ENCODE measurements at regions not wholly inside any gene's neighbourhood (a gene's known extent, or its start where the extent isn't known, plus 50 kb on each side); places are given as distances from the start of the nearest gene placed in this dataset.
A peak's percentile ranks its signal among the peaks of the same experiment; 100 is the strongest.

DNA sequence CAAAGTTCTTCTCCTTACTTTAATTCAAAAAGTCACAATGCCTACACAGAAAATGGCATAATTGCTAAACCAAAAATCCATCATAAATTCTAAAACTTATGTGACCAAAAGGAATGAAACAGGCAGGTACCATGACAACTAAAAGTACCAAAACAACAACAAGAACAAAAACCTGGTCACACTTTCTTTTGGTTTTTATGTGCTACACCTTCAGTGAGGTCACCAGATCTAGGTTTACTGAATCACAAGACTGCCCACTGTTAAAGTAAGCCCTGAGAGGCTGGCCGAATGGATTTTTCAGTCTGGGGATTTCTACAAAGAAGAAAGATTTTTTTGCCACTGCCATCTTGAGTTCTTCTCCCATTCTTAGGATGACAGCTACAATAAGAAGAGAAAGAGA, 583.0 kb upstream of the PKN2 start:
- Mint-ChIP-seq H3K9me3 (peaks cover 2% of the 10 kb centered on the region), H3K4me1 (no peaks in the 10 kb centered on the region), H3K27ac (no peak overlapping the region), H3K36me3 (no peaks in the 10 kb centered on the region), H3K4me3 (no peak overlapping the region)
- ATAC-seq (no peak), DNase-seq (ENCODE audit: low spot score in 2 of 2) (no peak)

DNA sequence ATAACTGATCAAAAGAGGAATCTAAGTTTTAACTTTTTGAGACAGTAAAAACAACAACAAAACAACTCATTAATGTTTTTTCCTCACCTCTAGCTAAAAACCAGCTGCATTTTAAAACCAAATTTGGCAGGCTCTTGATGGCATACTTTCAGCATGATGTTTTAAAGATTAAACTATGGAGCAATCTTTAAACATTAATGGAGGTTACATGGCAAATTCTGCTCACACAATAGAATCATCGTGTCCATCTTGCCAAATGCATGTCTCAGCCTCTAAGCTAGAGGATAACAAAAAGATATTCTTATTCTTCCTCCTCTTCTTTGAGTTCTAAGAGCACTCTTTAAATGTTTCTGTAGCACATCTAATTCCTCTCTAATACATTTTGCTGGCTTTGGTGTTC, 579.8 kb upstream of the PKN2 start:
- H3K36me3 Mint-ChIP-seq = no peaks in the 10 kb centered on the region
- H3K4me1 Mint-ChIP-seq = no peaks in the 10 kb centered on the region
- H3K27ac Mint-ChIP-seq = no peak overlapping the region
- H3K9me3 Mint-ChIP-seq = peaks cover 3% of the 10 kb centered on the region
- no peak overlapping the region for H3K4me3 Mint-ChIP-seq
- DNase-seq (ENCODE audit: low spot score in 2 of 2) = no peak
- ATAC-seq = no peak

DNA sequence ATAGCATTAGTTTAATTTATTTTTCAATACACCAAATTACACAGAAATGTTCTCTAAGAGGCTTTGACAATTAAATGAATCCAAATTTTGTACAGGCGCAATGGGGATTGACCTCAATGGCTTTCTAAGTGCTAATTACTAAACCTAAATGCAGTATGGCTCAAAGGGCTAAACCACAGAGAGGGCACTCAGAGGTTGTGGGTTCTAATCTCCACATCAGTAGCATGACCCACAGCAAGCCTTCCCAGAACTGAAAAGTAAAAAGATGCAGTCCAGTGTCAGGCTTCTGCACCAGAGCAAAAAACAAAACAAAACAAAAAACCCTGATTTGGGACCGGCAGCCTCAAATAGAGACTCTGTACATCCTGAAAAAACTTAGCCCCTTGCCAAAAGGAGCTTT, 579.2 kb upstream of the PKN2 start:
- no peaks in the 10 kb centered on the region for H3K4me1 Mint-ChIP-seq
- no peak overlapping the region for H3K27ac Mint-ChIP-seq
- no peak for DNase-seq (ENCODE audit: low spot score in 2 of 2)
- H3K36me3 Mint-ChIP-seq = no peaks in the 10 kb centered on the region
- no peak overlapping the region for H3K4me3 Mint-ChIP-seq
- peaks cover 3% of the 10 kb centered on the region for H3K9me3 Mint-ChIP-seq
- ATAC-seq = no peak

DNA sequence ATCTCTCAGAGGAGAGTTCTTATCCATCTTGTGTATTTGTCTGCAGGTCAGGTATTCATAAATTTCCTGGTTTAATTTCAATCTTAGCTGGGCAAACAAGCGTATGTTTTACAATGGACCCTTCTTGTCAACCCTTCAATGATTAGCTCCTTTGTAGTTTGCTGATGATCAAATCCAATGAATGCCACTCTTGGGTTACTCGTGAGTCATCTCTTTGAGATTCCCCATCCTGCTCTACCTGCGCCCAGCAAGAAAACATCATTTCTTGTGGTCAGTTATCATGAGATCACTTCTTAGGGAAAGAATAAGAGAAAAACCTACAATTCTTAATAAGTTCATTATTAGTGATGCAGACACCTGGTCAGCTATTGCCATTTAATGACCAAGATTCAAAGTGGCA, 572.3 kb upstream of the PKN2 start:
- Mint-ChIP-seq H3K36me3 (no peaks in the 10 kb centered on the region), H3K4me3 (no peak overlapping the region), H3K9me3 (no peaks in the 10 kb centered on the region), H3K27ac (no peak overlapping the region), H3K4me1 (no peaks in the 10 kb centered on the region)
- no peak for DNase-seq (ENCODE audit: low spot score in 2 of 2)
- no peak for ATAC-seq

DNA sequence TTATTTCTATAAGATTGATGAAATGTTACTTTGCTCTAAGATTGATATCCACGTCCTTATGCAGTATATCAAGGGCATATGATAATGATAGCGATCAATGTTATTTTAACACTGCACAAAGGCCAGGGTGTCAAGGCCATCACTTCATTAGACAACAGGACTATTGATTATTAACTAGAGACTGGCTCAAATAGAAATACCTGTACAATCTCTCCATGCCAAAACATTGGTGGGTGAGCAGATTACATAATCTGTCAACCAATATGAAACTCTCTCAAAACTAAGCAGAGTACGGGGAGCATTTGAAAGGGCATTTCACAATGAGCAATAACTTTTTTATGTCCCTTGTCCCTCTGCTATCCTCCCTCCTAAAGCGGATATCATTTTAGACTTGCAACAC, 566.5 kb upstream of the PKN2 start:
- Mint-ChIP-seq H3K27ac (no peak overlapping the region), H3K9me3 (no peaks in the 10 kb centered on the region), H3K4me3 (no peak overlapping the region), H3K4me1 (no peaks in the 10 kb centered on the region), H3K36me3 (no peaks in the 10 kb centered on the region)
- no peak for DNase-seq (ENCODE audit: low spot score in 2 of 2)
- ATAC-seq = no peak

DNA sequence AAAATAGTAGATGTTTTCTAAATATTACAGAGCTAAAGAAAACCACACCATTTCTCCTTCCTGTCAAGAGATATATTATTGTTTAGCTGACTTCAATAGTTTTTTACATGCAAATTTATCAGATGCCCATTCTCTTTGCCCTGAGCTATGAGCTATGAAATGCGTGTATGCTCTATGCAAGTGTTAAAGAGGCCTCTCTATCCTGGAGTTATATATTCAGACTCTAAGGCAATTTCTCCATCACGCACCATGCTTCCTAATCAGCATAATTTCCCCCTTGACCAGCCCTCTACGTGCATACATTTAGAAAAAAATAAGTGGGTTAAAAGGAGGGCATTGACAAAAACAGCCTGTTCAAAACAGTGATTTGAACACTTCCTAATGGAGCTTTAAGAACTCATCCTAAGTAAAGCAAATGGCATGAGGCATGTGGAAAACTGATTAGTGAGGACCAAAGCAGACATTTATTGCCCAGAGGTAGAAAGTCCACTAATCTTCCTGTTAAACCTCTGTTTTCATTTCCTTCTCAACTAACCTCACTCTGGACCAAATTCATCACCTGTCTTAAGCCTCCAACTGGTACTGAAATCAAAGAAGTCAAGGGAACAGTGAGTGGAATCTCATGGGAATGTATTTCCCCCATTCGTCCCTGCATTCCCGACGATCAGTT, 565.8 kb upstream of the PKN2 start:
- ATAC-seq = no peak
- DNase-seq (ENCODE audit: low spot score in 2 of 2) = no peak

DNA sequence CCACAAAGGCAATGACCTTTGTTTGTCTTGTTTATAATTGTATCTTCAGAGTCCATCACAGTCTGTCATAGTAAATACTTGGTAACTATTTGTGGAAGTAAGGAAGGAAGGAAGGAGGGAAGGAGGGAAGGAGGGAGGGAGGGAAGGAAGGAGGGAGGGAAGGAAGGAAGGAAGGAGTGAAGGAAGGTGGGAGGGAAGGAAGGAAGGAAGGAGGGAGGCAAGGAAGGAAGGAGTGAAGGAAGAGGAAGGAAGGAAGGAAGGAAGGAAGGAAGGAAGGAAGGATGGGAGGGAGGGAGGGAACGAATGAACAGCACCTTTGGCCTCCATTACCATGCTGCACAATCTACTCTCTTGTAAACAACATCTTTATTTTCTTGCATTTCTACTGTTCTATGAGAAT, 559.5 kb upstream of the PKN2 start:
- no peak overlapping the region for H3K4me3 Mint-ChIP-seq
- H3K4me1 Mint-ChIP-seq = no peaks in the 10 kb centered on the region
- no peaks in the 10 kb centered on the region for H3K36me3 Mint-ChIP-seq
- DNase-seq (ENCODE audit: low spot score in 2 of 2) (no peak), ATAC-seq (no peak)
- no peak overlapping the region for H3K27ac Mint-ChIP-seq
- H3K9me3 Mint-ChIP-seq = no peaks in the 10 kb centered on the region

More for the DNA sequence above, 565.8 kb upstream of the PKN2 start:
- no peaks in the 10 kb centered on the region for H3K9me3 Mint-ChIP-seq
- no peaks in the 10 kb centered on the region for H3K36me3 Mint-ChIP-seq
- no peaks in the 10 kb centered on the region for H3K4me1 Mint-ChIP-seq
- no peak overlapping the region for H3K4me3 Mint-ChIP-seq
- H3K27ac Mint-ChIP-seq = no peak overlapping the region

DNA sequence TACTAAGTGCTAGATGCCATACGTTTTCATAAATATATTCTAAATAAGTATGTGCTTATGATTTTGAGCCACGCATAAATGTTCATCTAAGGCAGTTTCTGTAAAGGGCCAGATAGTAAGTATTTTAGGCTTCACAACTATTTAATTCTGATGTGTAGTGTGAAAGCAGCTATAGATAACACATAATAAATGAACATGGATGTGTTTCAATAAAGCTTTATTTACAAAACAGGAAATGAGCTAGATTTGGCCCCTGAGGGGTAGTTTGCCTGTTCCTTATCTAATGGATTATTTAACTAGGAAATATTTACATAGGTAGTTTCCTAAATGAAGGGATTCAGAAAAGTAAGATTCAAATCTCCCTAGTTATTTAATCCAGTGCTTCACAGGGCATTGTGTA, 557.6 kb upstream of the PKN2 start:
- H3K4me1 Mint-ChIP-seq = no peaks in the 10 kb centered on the region
- H3K9me3 Mint-ChIP-seq = peaks cover 3% of the 10 kb centered on the region
- DNase-seq (ENCODE audit: low spot score in 2 of 2) (no peak), ATAC-seq (no peak)
- H3K36me3 Mint-ChIP-seq = no peaks in the 10 kb centered on the region
- H3K4me3 Mint-ChIP-seq = no peak overlapping the region
- no peak overlapping the region for H3K27ac Mint-ChIP-seq

DNA sequence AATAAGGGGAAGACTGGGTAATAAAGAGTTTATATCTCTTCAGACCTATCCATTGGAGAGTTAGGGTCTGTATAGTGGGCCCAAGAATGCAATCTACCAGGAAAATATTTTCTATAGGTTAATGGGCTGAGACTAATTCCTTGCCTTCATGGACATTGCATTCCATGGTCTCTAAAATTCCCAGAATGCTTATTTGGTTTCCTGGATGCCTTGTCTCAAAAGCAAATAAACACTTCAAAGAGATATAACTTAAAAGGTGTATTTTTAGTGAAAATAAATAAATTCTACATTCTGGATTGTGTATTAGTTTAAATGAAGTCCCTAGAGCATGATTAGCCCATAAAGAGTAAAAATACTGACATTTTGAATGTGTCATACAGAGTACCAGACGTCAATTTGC, 550.1 kb upstream of the PKN2 start:
- H3K36me3 Mint-ChIP-seq = no peaks in the 10 kb centered on the region
- no peaks in the 10 kb centered on the region for H3K4me1 Mint-ChIP-seq
- peaks cover 3% of the 10 kb centered on the region for H3K9me3 Mint-ChIP-seq
- no peak overlapping the region for H3K27ac Mint-ChIP-seq
- ATAC-seq (no peak), DNase-seq (ENCODE audit: low spot score in 2 of 2) (no peak)
- H3K4me3 Mint-ChIP-seq = no peak overlapping the region

DNA sequence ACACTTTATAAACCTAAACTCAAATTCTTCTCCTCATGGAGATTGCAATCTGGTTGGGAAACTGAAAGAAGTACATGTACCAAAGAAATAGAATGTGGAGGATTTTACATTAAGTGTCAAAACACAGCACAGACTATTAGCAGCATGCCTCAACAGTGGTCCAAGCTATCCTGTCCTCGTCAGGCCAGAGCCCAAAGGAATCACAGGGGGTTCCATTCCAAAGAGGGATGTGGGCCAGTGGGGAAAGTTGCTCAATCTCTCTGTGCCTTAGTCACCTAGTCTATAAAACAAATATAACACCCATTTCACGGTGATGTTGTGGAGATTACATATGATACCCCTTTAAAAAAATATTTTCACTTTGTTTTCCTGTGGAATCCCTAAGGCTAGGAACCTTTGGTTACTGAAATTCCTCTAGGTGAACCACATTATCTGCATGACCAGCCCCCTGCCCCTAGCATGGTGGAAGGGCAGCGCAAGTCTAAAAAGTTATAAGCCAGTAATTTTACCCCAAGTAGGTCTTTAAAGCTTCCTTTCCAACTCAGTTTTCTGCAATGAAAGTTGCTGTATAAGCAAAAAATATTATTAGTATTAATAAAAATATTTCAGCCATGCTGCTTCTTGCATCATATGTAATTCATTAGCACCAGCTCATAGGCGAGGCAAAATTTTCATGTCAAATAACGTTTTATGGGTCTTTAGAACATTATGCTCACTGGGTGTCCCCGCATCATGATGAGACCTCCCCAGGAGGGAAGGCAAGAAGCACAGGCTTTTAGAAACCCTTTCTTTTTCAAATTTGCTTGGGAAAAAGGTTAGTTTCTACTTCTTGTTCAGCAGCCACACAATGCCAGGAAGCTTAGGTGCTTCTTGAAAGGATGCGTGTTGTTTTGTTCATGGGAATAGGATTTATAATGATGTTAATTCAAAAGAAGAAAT, 548.8 kb upstream of the PKN2 start:
- DNase-seq (ENCODE audit: low spot score in 2 of 2) (no peak), ATAC-seq (no peak)
- H3K36me3 Mint-ChIP-seq = no peaks in the 10 kb centered on the region
- no peaks in the 10 kb centered on the region for H3K4me1 Mint-ChIP-seq
- no peak overlapping the region for H3K4me3 Mint-ChIP-seq
- peaks cover 3% of the 10 kb centered on the region for H3K9me3 Mint-ChIP-seq
- H3K27ac Mint-ChIP-seq = no peak overlapping the region

DNA sequence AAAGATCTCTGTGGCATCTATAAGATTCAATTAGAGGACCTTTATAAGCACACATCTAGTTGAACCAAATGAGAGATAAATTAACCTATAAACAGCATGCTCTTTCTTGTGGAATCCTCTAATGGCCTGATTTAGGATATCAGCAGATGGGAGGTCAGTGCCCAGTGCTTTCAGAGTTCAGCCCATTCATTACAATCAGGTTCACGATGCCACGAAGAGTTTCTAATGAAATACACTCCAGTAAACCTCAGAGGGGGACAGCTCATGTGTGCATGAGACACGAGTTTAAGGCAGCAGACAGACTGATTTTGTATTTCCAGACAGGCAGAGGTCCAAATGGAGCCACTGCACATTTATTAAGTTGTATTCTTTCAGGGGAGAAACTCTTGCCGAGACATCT, 544.4 kb upstream of the PKN2 start:
- Mint-ChIP-seq H3K36me3 (no peaks in the 10 kb centered on the region), H3K4me3 (no peak overlapping the region), H3K27ac (no peak overlapping the region), H3K4me1 (no peaks in the 10 kb centered on the region), H3K9me3 (no peaks in the 10 kb centered on the region)
- DNase-seq (ENCODE audit: low spot score in 2 of 2) (no peak), ATAC-seq (no peak)

DNA sequence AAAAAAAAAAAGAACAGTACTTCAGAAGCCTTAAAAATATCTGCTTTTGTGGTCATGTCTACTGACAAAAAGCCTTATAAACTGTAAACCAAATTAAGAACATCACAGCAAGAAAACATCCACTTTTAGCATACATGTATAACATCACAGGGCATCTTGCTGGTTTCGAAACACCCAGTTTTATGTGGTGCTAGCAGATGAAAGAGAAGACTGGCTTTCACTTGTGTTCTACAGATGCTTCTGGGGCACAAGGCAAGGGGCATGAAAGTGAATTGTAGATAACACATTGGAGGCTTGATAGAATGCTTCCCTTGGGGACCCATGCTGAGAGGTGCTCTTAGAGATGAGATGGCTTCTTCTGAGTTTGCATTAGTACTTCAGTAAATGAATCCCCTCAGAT, 543.7 kb upstream of the PKN2 start:
- ATAC-seq (no peak), DNase-seq (ENCODE audit: low spot score in 2 of 2) (no peak)
- H3K9me3 Mint-ChIP-seq = peaks cover 4% of the 10 kb centered on the region
- no peaks in the 10 kb centered on the region for H3K36me3 Mint-ChIP-seq
- no peak overlapping the region for H3K27ac Mint-ChIP-seq
- H3K4me3 Mint-ChIP-seq = no peak overlapping the region
- no peaks in the 10 kb centered on the region for H3K4me1 Mint-ChIP-seq

DNA sequence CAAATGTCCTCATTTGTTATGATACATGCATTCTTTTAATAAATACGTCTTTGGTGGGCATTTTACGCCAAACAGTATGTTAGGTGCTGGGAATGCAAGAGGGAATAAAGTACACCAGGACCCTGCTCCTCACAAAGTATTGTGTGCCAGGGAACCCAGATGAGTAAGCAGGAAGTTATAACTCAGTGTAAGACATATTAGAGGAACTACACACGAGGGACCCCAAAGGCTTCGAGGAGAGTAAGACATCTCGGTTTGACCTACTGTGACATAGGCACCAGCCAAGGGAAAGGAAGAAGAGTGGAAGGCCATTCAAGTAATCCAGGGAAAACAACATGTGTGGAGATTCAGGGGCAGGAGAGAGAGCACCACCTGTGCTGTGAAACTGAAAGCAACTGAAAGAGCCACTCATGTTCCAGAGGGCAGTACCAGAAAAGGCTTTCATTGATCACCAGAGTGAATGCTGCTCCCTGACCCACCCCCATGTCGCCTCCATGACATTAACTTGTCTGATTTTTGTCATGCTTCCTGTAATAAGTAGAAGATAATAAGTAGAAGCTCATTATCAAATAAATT, 542.5 kb upstream of the PKN2 start:
- H3K9me3 Mint-ChIP-seq = peaks cover 4% of the 10 kb centered on the region
- DNase-seq (ENCODE audit: low spot score in 2 of 2) (no peak), ATAC-seq (peak; percentile 34)
- H3K4me1 Mint-ChIP-seq = no peaks in the 10 kb centered on the region
- H3K27ac Mint-ChIP-seq = peak overlapping the region; percentile 20
- no peak overlapping the region for H3K4me3 Mint-ChIP-seq
- no peaks in the 10 kb centered on the region for H3K36me3 Mint-ChIP-seq

DNA sequence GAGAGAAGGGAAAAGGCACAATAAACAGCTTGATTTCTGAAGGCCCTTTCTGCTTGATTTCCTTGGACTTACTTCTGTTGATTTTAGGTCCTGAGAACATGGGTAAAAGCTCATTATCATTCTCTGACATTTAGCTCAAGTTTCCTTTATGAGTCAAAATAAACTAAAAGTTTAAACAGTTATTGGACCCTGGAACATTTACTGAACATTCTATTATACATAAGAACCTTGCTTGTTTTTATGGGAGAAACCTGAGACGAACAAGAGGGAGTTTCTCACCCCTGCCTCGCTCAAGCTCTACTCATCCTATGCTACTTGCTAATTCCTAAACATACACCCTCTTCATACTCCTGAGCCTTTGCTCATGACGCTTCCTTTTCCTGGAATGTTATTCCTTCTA, 538.3 kb upstream of the PKN2 start:
- Mint-ChIP-seq H3K4me1 (no peaks in the 10 kb centered on the region), H3K9me3 (peaks cover 4% of the 10 kb centered on the region), H3K27ac (no peak overlapping the region), H3K36me3 (no peaks in the 10 kb centered on the region), H3K4me3 (no peak overlapping the region)
- ATAC-seq (no peak), DNase-seq (ENCODE audit: low spot score in 2 of 2) (no peak)

DNA sequence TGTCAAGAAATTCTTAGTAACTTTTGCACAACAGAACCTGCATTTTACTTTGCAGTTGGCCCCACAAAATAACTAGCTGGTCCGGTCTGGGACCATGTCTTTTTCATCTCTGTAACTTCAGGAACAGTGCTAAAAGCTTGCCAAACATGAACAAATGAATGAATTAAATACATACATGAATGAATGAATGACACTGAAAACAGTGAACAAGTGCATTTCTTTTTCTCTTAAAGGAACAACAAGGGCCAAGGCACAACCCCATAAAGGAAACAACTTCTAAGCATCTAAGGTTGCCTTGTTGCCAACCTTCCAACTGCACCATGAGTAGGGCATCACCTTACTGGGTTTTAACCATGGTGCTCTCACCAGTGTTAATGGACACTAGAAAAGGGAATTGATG, 534.4 kb upstream of the PKN2 start:
- Mint-ChIP-seq H3K4me3 (no peak overlapping the region), H3K36me3 (no peaks in the 10 kb centered on the region), H3K4me1 (no peaks in the 10 kb centered on the region), H3K27ac (no peak overlapping the region), H3K9me3 (peaks cover 6% of the 10 kb centered on the region)
- DNase-seq (ENCODE audit: low spot score in 2 of 2) = no peak
- no peak for ATAC-seq

DNA sequence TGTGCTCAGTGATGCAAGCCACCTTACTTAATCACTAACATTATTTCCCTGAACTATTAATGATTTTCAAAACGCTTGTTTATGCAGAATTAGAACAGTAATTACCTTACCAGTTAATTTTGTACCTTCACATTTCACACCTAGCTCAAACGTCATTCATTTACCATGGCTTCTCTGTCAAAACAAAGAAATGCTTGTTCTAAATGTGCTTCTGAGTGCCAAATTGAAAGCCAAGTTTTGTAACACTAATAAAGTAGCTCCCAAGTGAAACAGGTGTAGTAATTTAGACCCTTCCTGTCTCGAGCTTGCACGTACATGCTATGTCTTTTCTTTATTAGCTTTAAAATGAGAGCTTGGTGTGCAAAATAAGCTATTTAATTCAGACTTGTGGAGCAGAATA, 533.7 kb upstream of the PKN2 start:
- Mint-ChIP-seq H3K4me3 (no peak overlapping the region), H3K27ac (no peak overlapping the region), H3K36me3 (no peaks in the 10 kb centered on the region), H3K9me3 (peaks cover 2% of the 10 kb centered on the region), H3K4me1 (no peaks in the 10 kb centered on the region)
- no peak for ATAC-seq
- DNase-seq (ENCODE audit: low spot score in 2 of 2) = no peak

Data from stimulated activated effector memory CD8-positive, alpha-beta T cell treated with anti-CD3 and anti-CD28 coated beads, Interleukin-12 subunit alpha, Interleukin-12 subunit beta, amount 100 ng/mL, for 72 hours (primary cell).